ENCODE measurements at regions not wholly inside any gene's neighbourhood (a gene's known extent, or its start where the extent isn't known, plus 50 kb on each side); places are given as distances from the start of the nearest gene placed in this dataset.

GRCh38 chr20:58000861-58001260, 227.6 kb downstream of the ANKRD60 start:
- TF ChIP-seq, protein P1, sequence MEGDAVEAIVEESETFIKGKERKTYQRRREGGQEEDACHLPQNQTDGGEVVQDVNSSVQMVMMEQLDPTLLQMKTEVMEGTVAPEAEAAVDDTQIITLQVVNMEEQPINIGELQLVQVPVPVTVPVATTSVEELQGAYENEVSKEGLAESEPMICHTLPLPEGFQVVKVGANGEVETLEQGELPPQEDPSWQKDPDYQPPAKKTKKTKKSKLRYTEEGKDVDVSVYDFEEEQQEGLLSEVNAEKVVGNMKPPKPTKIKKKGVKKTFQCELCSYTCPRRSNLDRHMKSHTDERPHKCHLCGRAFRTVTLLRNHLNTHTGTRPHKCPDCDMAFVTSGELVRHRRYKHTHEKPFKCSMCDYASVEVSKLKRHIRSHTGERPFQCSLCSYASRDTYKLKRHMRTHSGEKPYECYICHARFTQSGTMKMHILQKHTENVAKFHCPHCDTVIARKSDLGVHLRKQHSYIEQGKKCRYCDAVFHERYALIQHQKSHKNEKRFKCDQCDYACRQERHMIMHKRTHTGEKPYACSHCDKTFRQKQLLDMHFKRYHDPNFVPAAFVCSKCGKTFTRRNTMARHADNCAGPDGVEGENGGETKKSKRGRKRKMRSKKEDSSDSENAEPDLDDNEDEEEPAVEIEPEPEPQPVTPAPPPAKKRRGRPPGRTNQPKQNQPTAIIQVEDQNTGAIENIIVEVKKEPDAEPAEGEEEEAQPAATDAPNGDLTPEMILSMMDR (IDR thresholded peaks at IDR 0.05; ENCODE audit: low read length): no peak
- no peak for TF ChIP-seq EZH2 (IDR thresholded peaks at IDR 0.05; ENCODE audit: borderline replicate concordance, low read length)

All from OCI-LY1 (cell line).